Kidney (tissue), 13 donors: ENCODE measurements at regions not wholly inside any gene's neighbourhood (a gene's known extent, or its start where the extent isn't known, plus 50 kb on each side); places are given as distances from the start of the nearest gene placed in this dataset.

Experiments
- DNase-seq, 5 donors: peaks; one replicate each; pipeline ENCODE4 v3.0.0-alpha.2; 2013 to 2020
- FAIRE-seq: peaks from 2 replicates; lab custom pipeline; 2012; peaks lifted over from hg19 to GRCh38; lab: Jason Lieb, UNC
- H3K27ac ChIP-seq, 2 donors: one replicate each; pipeline ENCODE4 v1.7.0; 2013; ENCODE audit warnings: low read depth in 2 of 2, low read length in 2 of 2, inconsistent platforms in 1 of 2
- H3K27me3 ChIP-seq: one replicate; pipeline ENCODE4 v1.7.1; 2013; ENCODE audit warnings: low read length, inconsistent platforms; ENCODE audit not compliant: control insufficient read depth, insufficient read depth
- H3K36me3 ChIP-seq, 3 donors: one replicate each; pipeline versions ENCODE4 v1.7.0 to v1.7.1; 2013; ENCODE audit warnings: low read length in 3 of 3, control low read depth in 1 of 3, inconsistent platforms in 1 of 3; ENCODE audit not compliant: insufficient read depth in 3 of 3, control insufficient read depth in 2 of 3
- H3K4me1 ChIP-seq, 3 donors: one replicate each; pipeline versions ENCODE4 v1.7.0 to v1.7.1; 2013; ENCODE audit warnings: low read length in 3 of 3, inconsistent platforms in 1 of 3, low read depth in 1 of 3; ENCODE audit not compliant: control insufficient read depth in 2 of 3, insufficient read depth in 2 of 3
- H3K4me3 ChIP-seq, 3 donors: one replicate each; pipeline versions ENCODE4 v1.7.0 to v1.8.1; 2013; ENCODE audit warnings: low read length in 3 of 3, control low read depth in 1 of 3, inconsistent platforms in 1 of 3
- H3K9ac ChIP-seq, 3 donors: one replicate each; pipeline versions ENCODE4 v1.7.0 to v1.7.1; 2013; ENCODE audit warnings: low read length in 3 of 3, control low read depth in 1 of 3, inconsistent platforms in 1 of 3
- H3K9me3 ChIP-seq, 3 donors: one replicate each; pipeline versions ENCODE4 v1.7.0 to v1.7.1; 2013; ENCODE audit warnings: low read length in 3 of 3, control low read depth in 1 of 3, inconsistent platforms in 1 of 3; ENCODE audit not compliant: control insufficient read depth in 2 of 3, insufficient read depth in 1 of 3
- intact Hi-C: fragments of 100-400 bp; cut with DNase I; formaldehyde crosslinking; loops from one replicate; pipeline ENCODE4 v1.11.1; 2022
- TF ChIP-seq, protein P1 (sequence below): IDR thresholded peaks from 3 replicates; pipeline ENCODE4 v1.5.1; 2012; ENCODE audit warnings: mild to moderate bottlenecking, moderate library complexity, borderline replicate concordance; ENCODE audit not compliant: insufficient read depth; ENCODE audit errors: extremely low read depth
- donor health status: control.
- donor health status: control.
- donor health status: control.
- donor health status: control.
- donor health status: control.
- donor health status: DM: yes; HTN: yes; CAD: no.
- donor health status: Normal renal cell carcinoma (clear cell type).

DNA sequence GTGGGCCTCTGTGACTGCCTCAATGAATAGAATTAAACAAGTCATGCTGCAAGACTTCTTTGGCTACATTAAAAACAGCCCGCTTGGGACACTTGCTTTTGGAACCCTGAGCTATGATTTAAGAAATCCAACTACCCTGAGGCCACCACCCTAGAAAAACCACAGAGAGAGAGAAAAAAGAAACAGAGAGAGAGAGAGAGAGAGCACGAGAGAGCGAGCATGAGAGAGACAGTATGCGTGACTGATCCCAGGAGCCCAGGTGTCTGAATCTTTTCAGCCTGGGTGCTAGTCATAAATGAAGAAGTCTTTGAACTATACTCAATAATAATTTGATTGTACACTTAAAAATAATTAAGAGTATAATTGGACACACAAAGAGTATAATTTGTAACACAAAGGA is 123.1 kb upstream of the FREM1 start:
- no peaks in the 10 kb centered on the region for H3K27me3 ChIP-seq
- FAIRE-seq = no peak

DNA sequence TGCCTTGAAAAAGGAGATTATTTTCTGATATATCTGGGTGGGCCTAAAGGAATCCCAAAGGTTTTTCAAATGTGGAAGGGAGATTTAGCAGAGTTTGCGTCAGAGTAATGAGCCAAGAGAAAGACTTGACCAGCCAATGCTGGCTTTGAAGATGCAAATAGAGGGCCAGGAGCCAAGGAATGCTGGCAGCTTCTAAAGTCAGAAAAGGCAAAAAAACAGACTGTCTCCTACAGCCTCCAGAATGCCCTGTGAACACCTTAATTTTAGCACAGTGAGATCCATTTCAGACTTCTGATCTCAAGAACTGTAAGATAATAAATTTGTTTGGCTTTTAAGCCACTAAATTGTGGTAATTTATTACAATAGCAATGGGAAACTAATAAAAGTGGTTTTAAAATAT is 122.6 kb upstream of the FREM1 start:
- FAIRE-seq = no peak
- no peaks in the 10 kb centered on the region for H3K36me3 ChIP-seq
- no peak overlapping the region for H3K27ac ChIP-seq
- H3K27me3 ChIP-seq = no peaks in the 10 kb centered on the region
- H3K4me1 ChIP-seq = no peaks in the 10 kb centered on the region
- no peaks in the 10 kb centered on the region for H3K9me3 ChIP-seq
- no peak overlapping the region for H3K4me3 ChIP-seq
- TF ChIP-seq, protein P1, sequence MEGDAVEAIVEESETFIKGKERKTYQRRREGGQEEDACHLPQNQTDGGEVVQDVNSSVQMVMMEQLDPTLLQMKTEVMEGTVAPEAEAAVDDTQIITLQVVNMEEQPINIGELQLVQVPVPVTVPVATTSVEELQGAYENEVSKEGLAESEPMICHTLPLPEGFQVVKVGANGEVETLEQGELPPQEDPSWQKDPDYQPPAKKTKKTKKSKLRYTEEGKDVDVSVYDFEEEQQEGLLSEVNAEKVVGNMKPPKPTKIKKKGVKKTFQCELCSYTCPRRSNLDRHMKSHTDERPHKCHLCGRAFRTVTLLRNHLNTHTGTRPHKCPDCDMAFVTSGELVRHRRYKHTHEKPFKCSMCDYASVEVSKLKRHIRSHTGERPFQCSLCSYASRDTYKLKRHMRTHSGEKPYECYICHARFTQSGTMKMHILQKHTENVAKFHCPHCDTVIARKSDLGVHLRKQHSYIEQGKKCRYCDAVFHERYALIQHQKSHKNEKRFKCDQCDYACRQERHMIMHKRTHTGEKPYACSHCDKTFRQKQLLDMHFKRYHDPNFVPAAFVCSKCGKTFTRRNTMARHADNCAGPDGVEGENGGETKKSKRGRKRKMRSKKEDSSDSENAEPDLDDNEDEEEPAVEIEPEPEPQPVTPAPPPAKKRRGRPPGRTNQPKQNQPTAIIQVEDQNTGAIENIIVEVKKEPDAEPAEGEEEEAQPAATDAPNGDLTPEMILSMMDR = no peak
- no peak for DNase-seq
- no peak overlapping the region for H3K9ac ChIP-seq
- intact Hi-C loops = no loop called here

More for the DNA sequence above, 123.1 kb upstream of the FREM1 start:
- Histone ChIP-seq H3K9me3 (no peaks in the 10 kb centered on the region), H3K9ac (no peak overlapping the region), H3K27ac (no peak overlapping the region), H3K4me3 (no peak overlapping the region), H3K36me3 (no peaks in the 10 kb centered on the region), H3K4me1 (no peaks in the 10 kb centered on the region)
- no peak for DNase-seq
- TF ChIP-seq, protein P1 = no peak
- intact Hi-C loops = no loop called here

DNA sequence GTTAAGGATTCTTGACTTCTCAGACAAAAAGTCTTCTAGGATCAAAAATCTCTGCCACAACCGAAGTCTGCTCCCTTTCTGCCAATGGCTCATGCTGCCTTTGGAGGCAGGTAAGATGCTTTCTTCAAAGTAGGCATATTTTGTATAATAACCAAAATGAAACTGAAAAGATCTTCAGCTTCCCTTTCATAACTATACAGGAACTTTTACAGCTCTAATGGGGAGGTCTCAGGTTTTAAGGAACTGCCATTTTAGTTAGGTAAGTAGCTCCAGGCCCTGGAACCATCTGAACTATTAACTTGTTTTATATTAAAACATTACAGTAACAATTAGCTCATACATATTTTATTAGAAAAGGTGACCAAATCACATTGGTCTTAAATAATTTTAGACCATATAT is 110.9 kb upstream of the FREM1 start:
- Histone ChIP-seq H3K9ac (no peak overlapping the region), H3K27me3 (no peaks in the 10 kb centered on the region), H3K27ac (no peak overlapping the region), H3K4me3 (no peak overlapping the region), H3K4me1 (peaks cover 0 to 3% (median 0%) of the 10 kb centered on the region in 3 donors), H3K9me3 (no peaks in the 10 kb centered on the region), H3K36me3 (no peaks in the 10 kb centered on the region)
- intact Hi-C loops = no loop called here
- DNase-seq (no peak), FAIRE-seq (no peak)
- TF ChIP-seq, protein P1 = no peak

DNA sequence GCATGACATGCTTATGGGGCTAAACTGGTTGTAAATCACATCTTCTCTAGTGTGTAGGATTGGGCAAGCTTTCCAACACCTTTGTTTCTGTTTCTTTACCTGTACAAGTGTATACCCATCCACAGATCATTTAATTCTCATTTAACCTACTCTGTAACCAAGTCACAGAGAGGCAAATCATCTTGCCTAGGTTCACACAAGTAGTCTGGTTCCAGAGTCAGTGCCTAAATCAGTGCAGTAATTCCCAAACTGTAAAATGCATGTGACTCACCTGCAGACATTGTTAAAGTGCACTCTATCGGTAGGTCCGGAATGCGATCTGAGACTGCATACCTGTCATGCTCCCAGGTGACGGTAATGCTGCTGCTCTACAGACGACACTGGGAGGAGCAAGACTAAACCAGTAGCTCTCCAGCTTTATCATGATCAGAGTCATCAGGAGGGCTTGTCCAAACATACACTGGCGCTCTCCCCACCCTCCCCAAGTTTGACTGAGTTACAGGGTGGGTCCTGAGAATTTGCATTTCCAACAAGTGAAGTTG is 107.9 kb upstream of the FREM1 start:
- DNase-seq (peak in 2 of 5 donors; percentile 13 to 22), FAIRE-seq (no peak)
- Histone ChIP-seq H3K9me3 (no peaks in the 10 kb centered on the region), H3K9ac (no peak overlapping the region), H3K4me3 (no peak overlapping the region), H3K36me3 (no peaks in the 10 kb centered on the region), H3K4me1 (peaks cover 0 to 3% (median 0%) of the 10 kb centered on the region in 3 donors), H3K27me3 (no peaks in the 10 kb centered on the region), H3K27ac (no peak overlapping the region)
- TF ChIP-seq, protein P1 = no peak
- intact Hi-C loops = no loop called here
